Breast epithelium (tissue), 3 donors: ENCODE measurements at regions not wholly inside any gene's neighbourhood (a gene's known extent, or its start where the extent isn't known, plus 50 kb on each side); places are given as distances from the start of the nearest gene placed in this dataset.

Experiments
- CTCF ChIP-seq, 3 donors: fragments of 450-650 bp; IDR thresholded peaks; one replicate each; pipeline ENCODE4 v1.5.1; 2016 to 2017; ENCODE audit warnings: antibody characterized with exemption in 3 of 3, mild to moderate bottlenecking in 3 of 3, moderate library complexity in 3 of 3
- POLR2A ChIP-seq: fragments of 450-650 bp; IDR thresholded peaks from one replicate; pipeline ENCODE4 v1.6.1; 2016; ENCODE audit warnings: antibody characterized with exemption, mild to moderate bottlenecking, moderate library complexity
- POLR2AphosphoS5 ChIP-seq, 3 donors: sonication (generic); formaldehyde crosslinking; IDR thresholded peaks; one replicate each; pipeline ENCODE4 v1.6.1; 2017; ENCODE audit warnings: antibody characterized with exemption in 3 of 3

- TF ChIP-seq CTCF (IDR thresholded peaks at IDR 0.05) (no peak), POLR2A (no peak), POLR2AphosphoS5 (IDR thresholded peaks at IDR 0.05) (no peak)
These were observed 69.3 kb upstream of the IRX4 start for GRCh38 chr5:1952021-1952420.
